Osteocyte (in vitro differentiated cells): ENCODE measurements at regions not wholly inside any gene's neighbourhood (a gene's known extent, or its start where the extent isn't known, plus 50 kb on each side); places are given as distances from the start of the nearest gene placed in this dataset.

Experiments
- DNase-seq: peaks from one replicate; pipeline ENCODE4 v3.0.0; 2021; ENCODE audit warnings: mixed read lengths; ENCODE audit not compliant: unreplicated experiment; ENCODE audit errors: extremely low spot score
- H3K27ac Mint-ChIP-seq: one replicate; pipeline ENCODE4 v1.8.0; 2021; ENCODE audit warnings: mild to moderate bottlenecking, mixed read lengths; ENCODE audit not compliant: unreplicated experiment
- H3K27me3 Mint-ChIP-seq: one replicate; pipeline ENCODE4 v1.8.0; 2021; ENCODE audit warnings: mixed read lengths; ENCODE audit not compliant: unreplicated experiment
- H3K36me3 Mint-ChIP-seq: one replicate; pipeline ENCODE4 v1.8.0; 2021; ENCODE audit warnings: mixed read lengths; ENCODE audit not compliant: unreplicated experiment
- H3K4me1 Mint-ChIP-seq: one replicate; pipeline ENCODE4 v1.8.0; 2021; ENCODE audit warnings: mixed read lengths; ENCODE audit not compliant: unreplicated experiment
- H3K4me3 Mint-ChIP-seq: one replicate; pipeline ENCODE4 v1.8.0; 2021; ENCODE audit warnings: mild to moderate bottlenecking, moderate library complexity, mixed read lengths; ENCODE audit not compliant: unreplicated experiment
- H3K9me3 Mint-ChIP-seq: one replicate; pipeline ENCODE4 v1.8.0; 2021; ENCODE audit warnings: mixed read lengths; ENCODE audit not compliant: unreplicated experiment
- CTCF ChIP-seq: fragments of 200-600 bp; sonication (generic); IDR thresholded peaks from 2 replicates; pipeline ENCODE4 v1.5.0; 2021; ENCODE audit warnings: antibody characterized with exemption, mild to moderate bottlenecking, moderate library complexity

DNA sequence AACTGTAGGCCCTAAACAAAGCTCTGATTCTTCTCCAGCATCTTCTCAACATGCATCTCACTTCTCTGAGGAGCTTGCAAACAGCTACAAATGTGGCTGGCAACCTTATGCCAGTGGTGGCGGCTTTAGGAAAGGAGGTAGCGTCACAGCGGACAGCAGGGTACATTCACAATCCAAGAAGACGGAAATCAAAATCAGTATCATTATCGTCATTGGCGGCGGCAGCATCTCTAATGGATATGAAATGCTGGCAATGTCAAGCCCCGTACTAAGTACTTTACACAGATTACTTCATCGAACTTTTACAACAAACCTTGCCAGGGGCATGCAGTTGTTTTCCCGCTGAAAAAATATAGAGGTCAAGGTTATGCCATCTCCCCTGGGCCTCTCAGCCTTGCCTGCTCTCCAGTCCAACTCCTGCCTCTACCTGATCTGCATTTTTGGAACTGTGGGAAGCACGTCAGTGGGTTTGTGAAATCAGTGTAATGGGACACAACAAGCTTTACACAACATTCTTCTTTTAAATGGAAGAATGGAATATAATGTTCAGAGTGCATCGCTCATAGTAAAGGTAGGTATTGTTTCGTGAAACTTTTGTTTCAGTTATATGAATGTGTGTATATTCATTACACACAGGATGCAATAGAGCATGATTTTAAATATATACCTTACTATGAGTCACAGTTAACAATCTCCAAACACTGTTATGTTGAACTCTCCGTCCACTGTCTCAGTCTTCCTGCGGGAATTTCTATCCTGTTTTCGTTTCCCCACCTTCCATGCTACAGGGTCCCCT is 152.9 kb downstream of the TTC32 start:
- Mint-ChIP-seq H3K4me3 (no peak overlapping the region), H3K4me1 (peaks cover 13% of the 10 kb centered on the region), H3K9me3 (no peaks in the 10 kb centered on the region), H3K36me3 (no peaks in the 10 kb centered on the region), H3K27ac (no peak overlapping the region), H3K27me3 (no peaks in the 10 kb centered on the region)
- no peak for TF ChIP-seq CTCF
- no peak for DNase-seq

DNA sequence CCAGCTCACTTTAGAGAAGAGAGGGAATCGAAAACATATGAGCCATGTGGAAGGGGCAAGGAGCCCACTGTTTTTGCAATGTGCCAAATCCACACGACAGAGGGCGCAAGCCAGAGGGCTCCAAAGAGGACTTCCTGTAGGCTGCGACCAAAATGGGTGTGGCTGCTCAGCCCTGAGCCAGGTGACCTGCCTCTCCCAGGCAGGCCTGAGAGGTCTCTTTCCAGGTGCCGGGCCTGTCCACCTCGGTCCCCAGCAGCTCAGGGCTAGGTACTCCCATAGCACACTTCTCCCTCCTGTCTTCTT is 153.8 kb downstream of the TTC32 start:
- Mint-ChIP-seq H3K4me3 (no peak overlapping the region), H3K4me1 (peaks cover 21% of the 10 kb centered on the region), H3K9me3 (no peaks in the 10 kb centered on the region), H3K27ac (no peak overlapping the region), H3K36me3 (no peaks in the 10 kb centered on the region), H3K27me3 (no peaks in the 10 kb centered on the region)
- TF ChIP-seq CTCF: no peak
- DNase-seq: no peak

DNA sequence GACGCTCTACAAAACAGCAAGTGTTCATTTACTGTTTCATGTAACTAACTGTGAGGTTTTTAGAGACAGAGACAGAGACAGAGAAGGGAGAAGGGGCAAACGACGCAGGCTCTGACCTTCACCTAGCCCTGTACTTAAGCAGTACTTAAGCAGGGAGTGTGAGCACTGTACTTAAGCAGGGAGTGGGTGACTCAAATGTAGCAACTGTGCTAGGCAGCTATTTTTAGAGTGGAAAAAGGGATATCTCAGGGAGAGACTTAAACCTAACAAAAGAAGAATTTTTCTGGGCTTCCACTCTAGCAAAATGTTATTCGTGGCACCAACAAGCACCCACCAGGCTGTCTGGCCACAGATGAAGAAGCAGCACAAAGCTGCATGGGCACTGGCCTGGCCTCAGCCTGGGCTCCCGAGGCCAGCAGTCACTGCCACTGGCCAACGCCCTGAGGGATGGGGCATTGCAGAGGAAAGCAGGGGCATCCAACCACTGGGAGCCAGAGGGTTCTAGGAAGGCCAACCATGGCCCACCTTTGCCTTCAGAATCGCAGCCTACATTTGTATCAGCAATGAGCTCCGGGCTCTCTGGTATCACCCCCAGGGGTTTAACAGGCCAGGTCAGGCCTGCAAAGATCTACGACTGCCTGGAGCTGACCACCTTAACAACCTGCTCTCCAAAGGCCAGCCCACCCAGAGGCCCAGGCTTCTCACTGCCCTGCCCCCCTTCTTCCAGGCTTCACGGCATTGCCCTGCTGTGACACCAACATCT is 154.3 kb downstream of the TTC32 start:
- H3K4me3 Mint-ChIP-seq: no peak overlapping the region
- peak overlapping the region; percentile 8 for H3K27ac Mint-ChIP-seq
- H3K36me3 Mint-ChIP-seq: no peaks in the 10 kb centered on the region
- H3K9me3 Mint-ChIP-seq: no peaks in the 10 kb centered on the region
- TF ChIP-seq CTCF: no peak
- H3K4me1 Mint-ChIP-seq: peaks cover 26% of the 10 kb centered on the region
- no peaks in the 10 kb centered on the region for H3K27me3 Mint-ChIP-seq
- DNase-seq: no peak

DNA sequence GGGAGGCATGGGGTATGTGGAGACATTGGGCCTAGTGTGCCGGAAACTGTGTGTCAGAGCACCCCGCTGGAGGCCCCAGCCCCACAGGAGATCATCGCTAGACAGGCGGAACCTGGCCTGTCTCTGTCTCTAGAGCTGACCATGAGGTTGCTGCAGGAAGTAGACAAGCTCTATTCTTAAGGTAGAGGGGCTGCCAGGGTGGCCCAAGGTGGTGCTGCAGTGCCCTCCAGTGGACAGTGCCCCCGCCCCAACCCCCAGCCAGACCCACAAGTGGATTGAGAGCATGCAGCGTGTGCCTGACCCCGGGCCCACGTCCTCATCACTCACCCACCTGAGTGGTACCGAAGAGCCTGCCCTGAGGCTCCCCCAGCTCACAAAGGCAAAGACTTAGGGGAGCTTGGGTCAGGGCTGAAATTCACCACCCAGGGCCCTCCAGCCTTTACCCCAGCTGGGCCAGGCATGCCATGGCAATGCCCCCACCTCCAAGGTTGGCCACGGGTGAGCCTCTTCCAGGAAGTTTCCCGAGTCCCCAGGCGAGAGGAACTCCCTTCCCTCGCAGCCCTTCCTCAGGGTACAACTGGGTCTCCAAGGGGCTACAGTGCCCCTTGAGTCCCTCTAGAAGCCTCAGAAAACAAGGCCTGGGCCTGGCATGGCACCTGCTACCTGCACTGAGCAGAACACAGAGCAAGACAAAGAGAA is 155.0 kb downstream of the TTC32 start:
- TF ChIP-seq CTCF: peak; percentile 56
- DNase-seq: no peak
- H3K9me3 Mint-ChIP-seq: no peaks in the 10 kb centered on the region
- H3K36me3 Mint-ChIP-seq: no peaks in the 10 kb centered on the region
- peaks cover 31% of the 10 kb centered on the region for H3K4me1 Mint-ChIP-seq
- no peak overlapping the region for H3K4me3 Mint-ChIP-seq
- no peaks in the 10 kb centered on the region for H3K27me3 Mint-ChIP-seq
- peak overlapping the region; percentile 8 for H3K27ac Mint-ChIP-seq

- H3K36me3 Mint-ChIP-seq: no peaks in the 10 kb centered on the region
- H3K27ac Mint-ChIP-seq: no peak overlapping the region
- H3K4me3 Mint-ChIP-seq: no peak overlapping the region
- TF ChIP-seq CTCF: no peak
- H3K9me3 Mint-ChIP-seq: peaks cover 4% of the 10 kb centered on the region
- no peak for DNase-seq
- H3K4me1 Mint-ChIP-seq: peaks cover 30% of the 10 kb centered on the region
- no peaks in the 10 kb centered on the region for H3K27me3 Mint-ChIP-seq
Measured at GRCh38 chr2:19746137-19746600, 155.6 kb downstream of the TTC32 start.
